SIG-M5 treated with dmso at 0.1 percent for 504 hours (cell line): ENCODE measurements at regions not wholly inside any gene's neighbourhood (a gene's known extent, or its start where the extent isn't known, plus 50 kb on each side); places are given as distances from the start of the nearest gene placed in this dataset.
"Not testable (repeated sequence)": the region's sequence is repeated elsewhere in the genome, so short reads cannot be mapped to it uniquely, and the experiment has no call there.

Experiments
- DNase-seq: peaks from one replicate; lab custom pipeline; 2025; ENCODE audit not compliant: unreplicated experiment; lab: John Stamatoyannopoulos, UW

DNA sequence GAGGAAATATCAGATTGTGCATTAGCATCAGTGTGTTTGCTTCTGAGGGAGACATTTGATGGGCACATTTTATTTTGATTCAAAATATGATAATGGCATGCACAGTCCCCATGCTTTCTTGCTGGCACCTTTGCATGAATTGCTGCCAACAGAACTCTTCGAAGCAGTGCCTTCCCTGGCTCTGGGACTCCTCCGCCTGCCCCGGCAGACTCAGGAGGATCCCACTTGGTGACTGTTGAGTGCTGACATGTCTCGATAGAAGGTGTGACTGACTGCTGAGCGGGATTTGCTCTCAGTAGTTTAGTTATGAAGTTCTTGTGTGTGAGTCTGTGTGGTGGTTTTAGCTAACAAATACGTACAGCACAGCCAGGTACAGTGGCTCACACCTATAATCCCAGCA is 239.7 kb downstream of the FGF9 start:
- DNase-seq: no peak

DNA sequence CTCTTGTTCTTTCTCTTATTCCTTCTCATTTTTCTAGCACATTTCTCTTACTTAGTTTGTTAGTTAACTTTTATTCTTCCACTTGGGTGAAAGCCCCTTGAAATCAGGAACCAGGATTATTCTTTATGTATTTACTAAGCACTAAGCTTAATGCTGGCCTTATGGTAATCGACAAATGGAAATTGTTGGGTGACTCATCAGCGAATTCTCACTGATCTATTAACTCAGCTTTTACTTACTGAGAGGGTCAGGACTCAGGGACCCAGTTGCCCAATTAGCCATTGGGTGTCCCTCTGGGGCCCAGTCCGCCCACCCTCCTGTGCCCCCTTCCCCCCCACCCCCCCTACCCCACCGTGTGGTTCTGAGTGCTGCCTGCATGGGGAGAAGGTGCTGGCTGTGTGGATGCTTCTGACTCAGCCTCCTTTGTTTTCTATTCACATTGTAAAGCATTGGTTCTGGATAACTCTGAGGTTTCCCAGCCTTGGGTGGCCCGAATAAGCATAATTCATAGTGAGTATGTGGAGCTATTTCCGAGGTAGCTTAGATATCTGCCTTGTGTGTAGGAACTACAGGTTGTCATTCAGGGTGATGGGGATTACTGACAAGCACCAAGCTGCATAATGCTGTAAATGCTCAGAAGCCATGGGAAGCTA is 240.9 kb downstream of the FGF9 start:
- no peak for DNase-seq

DNA sequence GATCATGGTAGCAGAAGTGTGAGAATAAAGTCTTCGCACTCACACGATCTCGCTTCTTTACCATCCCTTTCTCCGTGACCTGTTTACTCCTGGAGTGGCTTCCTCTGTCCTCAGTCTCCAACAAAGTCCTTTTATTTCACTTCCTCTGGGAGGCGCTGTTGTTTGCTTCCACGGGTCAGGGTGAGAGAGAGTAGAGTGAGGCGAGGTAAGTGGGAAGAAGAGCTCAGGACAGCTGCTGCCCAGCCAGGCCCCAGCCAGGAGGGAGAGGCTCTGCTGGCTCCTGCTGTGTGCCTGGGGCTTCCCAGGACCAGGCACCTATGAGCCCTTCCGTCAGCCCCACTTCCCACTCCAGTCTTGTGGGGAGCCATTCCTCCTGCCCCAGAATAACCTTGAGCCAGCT is 242.1 kb downstream of the FGF9 start:
- DNase-seq: no peak

DNA sequence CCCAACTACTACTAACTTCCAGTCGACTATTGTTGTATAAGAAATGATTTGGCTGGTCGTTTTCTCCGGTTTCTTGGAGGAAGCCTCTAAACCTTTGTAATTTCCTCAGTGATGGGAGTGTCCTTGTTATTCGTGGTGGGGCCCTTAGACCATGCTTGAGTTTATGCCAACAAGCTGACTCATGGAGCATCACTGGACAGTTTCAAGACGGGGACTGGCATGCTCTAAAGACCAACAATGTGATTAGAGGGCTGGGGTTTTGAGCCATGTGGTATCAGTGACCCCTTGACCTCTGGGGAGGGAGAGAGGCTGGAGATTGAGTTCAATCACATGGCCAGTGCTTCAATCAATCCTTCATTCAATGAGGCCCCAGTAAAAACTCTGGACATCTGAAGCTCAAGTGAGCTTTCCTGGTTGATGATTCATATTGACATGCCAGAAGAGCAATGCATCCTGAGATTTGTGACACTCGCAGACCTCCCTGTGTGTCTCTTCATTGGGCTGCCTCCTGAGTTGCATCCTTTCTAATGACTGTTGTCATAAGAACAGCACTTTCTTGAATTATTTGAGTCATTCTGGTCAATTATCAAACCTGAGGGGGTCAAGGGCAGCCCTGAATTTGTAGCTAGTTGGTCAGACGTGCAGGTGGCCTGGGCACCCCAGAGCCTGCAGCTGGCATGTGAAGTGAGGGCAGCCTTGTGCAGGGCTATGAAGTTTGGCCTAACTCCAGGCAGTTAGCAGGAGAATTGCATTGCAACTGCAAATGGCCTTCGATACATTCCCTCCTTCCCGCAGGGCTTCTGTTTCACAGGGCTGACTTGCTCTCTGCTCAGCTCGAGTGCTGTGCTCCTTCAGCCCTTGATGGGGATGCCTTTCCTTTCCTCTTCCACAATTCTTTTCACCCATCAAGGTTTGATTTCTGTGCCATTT is 246.5 kb downstream of the FGF9 start:
- DNase-seq: no peak

DNA sequence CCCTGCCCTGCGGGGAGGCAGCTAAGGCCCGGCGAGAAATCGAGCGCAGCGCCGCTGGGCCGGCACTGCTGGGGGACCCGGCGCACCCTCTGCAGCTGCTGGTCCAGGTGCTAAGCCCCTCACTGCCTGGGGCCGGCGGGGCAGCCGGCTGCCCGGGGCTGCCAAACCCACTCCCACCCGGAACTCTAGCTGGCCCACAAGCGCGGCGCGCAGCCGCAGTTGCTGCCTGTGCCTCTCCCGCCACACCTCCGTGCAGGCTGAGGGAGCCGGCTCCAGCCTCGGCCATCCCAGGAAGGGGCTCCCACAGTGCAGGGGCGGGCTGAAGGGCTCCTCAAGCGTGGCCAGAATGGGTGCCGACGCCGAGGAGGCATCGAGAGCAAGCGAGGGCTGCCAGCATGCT is 249.9 kb downstream of the FGF9 start:
- not testable (repeated sequence) for DNase-seq

DNA sequence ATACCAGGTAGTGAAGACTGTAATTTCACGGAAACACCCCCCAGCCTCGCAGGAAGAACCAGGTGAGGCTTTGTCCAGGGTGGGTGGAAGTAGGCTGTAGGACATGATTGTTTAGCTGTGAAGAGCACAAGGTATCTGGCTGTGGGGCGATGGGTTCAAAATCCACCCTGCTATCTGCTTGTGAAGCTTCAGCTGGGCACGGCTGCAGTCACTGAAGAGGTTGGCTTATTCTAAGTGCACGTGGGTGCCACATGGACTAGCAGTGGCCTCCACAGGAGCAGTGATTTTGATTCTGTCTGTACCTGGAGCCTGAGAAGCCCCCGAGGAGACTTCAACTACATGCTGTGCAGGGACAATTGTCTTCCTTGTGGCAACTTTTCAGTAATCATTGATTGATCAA is 254.1 kb downstream of the FGF9 start:
- no peak for DNase-seq

DNA sequence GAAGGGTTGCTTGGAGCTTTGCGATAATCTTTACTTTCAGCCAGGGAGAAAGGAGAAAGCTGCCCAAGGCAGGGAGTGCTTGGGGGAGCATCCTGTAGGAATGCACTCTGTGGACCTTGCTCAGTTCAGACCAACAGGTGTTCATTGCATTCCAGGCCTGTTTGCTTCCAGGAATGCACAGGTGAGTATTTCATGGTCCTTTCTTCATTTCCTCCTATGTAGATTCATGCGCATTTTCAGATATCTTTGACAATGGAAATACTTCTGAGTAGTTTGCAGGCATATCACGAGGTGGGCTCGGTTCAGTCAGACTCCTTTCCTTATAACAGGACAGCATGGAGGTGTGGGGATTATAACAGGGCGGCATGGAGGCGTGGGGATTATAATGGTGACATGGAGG is 254.8 kb downstream of the FGF9 start:
- no peak for DNase-seq

DNA sequence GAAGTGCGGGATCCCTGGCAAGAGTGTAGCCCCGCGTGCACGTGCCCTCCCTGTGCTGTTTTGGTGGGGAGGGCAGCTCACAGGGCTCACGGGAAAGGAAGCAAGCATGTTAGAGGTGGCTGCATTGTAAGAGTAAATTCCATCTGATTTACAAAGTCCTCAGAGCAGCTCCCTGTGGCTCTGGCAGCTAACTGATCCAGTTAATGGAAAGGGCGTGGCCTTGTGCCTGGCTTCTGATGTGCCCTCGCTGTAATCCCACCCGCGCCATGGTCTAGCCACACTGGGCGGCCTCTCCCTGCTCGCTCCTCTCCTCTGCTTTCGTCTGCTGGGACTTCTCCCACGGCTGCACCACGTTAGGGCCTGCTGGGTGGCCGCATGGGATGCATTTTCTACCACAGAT is 258.5 kb downstream of the FGF9 start:
- DNase-seq: no peak

DNA sequence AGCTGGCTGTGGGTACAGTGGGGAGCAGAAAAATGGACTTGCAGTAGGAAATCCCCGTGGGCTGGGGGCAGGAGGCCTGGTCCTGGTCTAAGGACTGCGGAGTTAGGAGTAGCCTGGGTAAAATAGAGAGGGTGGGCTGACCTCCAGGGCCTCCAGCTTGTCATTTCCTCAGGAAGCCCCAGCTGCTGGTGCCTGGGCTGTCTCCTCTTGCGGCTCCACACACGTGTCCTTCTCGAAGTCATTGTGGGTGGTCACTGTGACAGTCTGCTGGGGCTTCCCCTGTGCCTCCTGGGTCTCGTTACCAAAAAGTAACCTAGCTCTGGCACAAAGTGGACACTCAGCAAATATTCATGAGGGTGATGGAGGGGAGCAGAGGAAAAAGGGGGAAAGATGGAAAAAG is 259.7 kb downstream of the FGF9 start:
- no peak for DNase-seq

DNA sequence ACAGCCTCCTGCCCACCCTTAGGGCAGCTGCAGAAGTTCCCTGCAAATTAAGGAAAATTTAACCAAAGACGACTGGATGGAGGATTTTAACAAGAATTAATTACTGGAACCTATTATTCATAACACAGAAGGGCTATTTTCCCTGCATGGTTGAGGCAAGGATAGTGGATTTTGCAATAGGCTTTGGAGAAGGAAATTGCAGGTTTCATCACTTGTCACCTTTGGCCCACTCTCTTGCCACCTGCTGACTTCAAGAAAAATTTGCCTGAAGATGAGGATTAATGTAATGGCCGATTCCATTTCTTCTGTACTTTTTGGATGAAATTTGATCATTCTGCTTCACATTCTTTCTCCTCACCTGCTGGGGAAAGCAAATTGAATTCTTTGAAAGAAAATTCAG is 261.7 kb downstream of the FGF9 start:
- DNase-seq: no peak

DNA sequence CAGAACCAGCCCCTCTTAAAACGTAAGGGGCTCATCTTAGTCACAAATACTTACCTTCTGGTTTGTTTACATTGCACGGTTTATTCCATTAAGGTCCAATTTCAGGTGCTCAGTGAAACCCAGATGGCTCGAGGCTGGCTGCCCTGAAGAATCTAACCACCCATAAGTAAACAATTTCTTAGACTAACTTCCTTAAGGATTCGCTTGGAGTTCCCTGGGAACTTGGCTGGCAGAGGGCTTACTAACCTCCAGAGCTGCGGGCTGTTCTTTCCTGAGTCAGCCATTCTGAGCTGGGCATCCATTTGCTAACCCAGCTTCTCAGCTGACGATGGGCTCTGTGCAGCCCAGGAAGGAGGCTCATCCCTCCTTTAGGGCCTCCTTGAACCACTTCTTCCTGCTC is 262.1 kb downstream of the FGF9 start:
- DNase-seq: no peak

DNA sequence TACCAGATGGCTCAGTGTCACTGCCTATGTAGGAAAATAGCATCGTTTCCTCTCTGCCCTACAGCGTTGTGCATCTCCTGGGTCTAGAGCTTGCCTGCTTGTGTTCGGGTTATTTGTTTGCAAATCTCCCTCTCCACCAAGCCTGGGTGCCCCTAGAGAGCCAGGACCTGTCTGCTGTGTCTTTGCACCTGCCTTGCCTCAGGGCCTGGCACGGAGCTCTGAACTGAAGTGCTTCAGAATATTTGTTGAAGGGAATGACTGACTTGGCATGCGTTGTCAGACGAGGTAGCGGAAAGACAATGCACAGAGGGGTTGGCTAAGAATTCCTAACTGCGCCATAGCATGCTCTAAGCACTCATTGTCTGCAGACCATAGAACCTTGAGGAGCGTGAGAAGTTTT is 263.4 kb downstream of the FGF9 start:
- no peak for DNase-seq

DNA sequence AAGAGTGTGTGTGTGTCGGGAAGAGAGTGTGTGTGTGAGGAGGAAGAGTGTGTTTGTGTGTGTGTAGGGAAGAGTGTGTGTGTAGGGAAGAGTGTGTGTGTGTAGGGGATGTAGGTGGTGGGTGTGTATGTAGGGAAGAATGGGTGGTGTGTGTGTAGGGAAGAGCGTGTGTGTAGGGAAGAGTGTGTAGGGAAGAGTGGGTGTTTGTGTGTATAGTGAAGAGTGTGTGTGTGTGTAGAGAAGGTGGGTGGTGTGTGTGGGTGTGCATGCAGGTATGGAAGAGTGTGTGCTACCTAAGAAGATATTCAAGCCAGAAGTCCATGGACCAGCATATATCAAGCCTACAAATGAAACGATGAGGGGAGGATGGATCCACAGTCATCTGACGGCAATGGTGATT is 265.8 kb downstream of the FGF9 start:
- DNase-seq: no peak

DNA sequence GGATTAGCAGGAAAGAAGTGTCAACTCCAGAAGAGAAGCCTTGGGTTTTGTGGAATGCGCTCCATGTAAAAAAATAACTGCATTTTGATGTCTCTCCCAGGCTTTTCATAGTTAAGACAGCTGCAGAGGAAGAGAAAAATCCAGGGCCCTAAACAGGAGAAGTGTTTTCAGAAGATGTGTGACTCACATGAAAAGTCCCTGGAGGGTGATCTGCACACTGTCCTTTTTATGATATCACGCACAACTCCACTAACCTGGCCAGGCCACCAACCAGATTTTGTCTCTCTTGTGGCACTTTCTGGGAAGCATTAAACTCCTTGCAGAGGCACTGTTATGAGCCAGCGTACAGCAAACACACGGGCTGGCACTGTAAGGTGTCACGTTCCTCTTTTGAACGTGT is 267.3 kb downstream of the FGF9 start:
- DNase-seq: no peak

DNA sequence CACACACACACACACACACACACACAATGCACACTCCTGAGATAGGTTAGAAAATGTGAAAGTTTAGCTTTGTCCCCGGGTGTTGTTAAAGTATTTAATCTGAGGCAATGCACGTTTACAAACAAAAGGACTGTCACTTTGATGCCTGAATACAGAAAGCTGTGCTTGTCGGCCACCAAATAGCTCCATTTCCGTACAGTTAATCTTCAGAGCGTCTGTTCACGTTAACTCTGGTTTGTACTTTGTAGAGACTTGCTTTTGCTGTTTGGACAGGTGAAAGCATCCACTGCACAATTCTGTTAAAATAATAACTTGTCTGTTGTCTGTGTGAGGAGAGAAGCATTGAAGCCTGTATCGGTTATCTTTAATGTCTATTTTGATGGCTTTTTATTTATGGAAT is 267.8 kb downstream of the FGF9 start:
- DNase-seq: no peak

DNA sequence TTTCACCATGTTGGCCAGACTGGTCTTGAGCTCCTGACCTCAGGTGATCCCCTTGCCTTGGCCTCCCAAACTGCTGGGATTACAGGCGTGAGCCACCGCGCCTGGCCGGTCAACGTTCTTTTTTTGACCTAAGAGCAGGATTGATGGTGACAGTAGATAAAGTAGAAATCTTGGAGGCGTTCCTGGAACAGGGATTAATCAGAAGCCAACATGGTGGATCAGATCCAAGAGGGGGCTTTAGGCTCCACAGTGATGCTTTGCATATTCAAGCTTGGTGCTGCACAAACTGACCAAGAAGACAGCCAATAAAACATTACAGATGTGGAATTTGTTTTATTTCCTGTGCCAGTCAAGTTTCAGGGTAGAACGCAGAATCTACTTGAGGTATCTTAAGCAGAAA is 271.2 kb downstream of the FGF9 start:
- DNase-seq: no peak

DNA sequence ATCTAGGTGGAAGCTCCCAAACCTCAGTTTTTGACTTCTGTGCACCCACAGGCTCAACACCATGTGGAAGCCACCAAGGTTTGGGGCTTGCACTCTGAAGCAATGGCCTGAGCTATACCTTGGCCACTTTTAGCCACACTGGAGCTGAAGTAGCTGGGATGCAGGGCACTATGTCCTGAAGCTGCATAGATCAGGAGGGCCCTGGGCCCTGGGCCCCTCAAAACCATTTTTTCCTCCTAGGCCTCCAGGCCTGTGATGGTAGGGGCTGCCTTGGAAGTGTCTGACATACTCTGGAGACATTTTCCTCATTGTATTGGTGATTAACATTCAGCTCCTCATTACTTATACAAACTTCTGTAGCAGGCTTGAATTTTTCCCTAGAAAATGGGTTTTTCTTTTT is 273.7 kb downstream of the FGF9 start:
- DNase-seq: no peak

DNA sequence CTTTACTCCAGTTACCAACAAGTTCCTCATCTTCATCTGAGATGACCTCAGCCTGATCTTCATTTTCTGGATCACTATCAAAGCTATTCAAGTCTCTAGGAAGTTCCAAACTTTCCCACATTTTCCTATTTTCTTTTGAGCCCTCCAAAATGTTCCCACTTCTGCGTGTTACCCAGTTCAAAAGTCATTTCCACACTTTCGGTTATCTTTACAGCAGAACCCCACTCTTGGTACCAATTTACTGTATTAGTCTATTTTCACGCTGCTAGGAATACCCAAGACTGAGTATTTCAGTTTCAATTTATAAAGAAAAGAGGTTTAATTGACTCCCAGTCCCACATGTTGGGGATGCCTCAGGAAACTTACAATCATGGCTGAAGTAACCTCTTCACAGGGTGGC is 274.3 kb downstream of the FGF9 start:
- no peak for DNase-seq

DNA sequence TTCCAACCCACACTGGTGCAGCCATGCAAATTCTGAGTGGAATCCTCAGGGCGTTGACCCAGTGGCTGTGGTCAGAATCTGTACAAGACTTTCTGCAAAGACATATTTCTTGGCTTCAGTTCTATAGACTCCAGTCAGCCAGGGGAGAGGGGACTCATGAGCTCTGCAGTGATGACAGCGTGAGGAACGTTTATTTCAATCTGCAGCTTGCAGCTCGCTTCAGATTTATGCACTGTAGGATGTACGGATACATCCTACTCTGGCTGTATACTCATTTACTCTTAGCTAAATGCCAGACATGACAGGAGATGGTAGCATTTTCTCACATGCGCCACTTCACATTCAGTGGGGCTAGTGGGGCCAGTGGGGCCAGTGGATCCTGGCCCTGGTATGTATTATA is 276.1 kb downstream of the FGF9 start:
- DNase-seq: no peak

DNA sequence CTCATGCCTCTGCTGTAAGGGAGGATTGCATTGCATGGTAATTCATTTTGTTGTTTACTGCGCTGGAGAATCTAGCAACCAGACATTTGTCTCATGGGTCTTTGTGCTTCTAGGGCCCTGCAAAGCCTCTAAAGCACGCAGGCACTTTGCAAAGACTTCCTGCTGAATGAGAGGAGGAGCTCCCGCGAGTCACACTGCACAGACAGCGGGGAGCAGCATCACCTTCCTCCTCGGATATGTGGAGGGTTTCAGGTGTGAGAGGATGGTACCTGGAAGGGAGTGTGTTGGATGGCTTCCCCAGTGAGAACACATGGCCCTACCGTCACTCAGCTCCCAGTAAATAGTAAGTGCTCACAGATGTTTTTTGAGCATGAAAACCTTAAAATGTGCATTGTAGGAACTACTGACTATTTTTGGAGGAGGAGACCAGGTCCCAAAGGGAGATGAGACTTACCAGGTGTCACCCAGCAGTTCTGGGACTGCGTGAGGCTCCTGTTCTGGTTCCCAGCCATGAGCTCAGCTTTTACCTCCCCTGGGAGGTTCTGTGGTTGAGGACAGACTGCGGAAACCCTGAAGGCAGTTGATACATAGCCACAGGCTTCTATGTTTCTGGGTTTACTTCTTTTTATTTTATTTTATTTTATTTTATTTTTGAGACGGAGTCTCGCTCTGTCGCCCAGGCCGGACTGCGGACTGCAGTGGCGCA is 278.0 kb downstream of the FGF9 start:
- no peak for DNase-seq

DNA sequence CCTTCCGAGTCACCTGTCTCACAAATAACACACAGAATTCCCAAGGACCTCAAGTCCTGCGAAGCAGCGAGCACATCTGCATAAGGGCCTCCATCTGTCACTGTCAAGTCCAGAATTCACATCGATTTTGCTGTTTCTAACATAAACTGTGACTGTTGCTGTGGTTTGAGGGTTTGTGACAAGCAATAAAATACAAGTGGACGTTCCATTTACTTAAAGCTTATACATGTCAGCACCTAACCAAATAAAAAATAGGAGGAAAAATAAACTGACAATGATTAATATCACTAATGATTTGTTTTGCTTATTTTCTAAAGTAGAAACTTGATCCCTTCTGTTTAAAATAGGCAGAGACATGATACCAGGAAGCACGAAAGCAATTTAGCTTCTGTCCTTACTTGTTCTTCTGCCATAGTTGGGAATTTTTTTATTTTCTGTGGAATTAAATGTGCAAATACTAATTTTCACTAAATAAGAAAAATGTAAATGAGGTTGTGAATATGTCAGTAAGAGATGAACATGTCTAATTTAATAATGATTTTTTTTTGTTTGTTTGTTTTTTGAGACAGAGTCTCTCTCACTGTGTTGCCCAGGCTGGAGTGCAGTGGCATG is 279.1 kb downstream of the FGF9 start:
- DNase-seq: no peak

DNA sequence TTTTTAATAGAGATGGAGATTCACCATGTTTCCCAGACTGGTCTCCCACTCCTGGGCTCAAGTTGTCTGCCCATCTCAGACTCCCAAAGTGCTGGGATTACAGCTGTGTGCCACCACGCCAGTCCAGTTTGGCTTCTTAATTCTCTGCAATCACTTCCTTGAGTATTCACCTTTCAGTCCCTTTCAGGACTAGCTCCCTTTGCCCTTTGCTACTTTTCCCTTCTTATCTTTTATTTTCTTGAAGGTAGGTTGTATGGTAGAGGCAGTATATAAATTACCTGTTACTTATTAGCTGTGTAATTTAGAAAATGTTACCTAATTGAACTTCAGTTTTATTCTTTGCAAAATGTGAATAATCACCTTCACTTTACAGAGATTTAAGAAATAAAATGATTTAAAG is 285.8 kb downstream of the FGF9 start:
- DNase-seq: no peak
